ENCODE measurements at regions not wholly inside any gene's neighbourhood (a gene's known extent, or its start where the extent isn't known, plus 50 kb on each side); places are given as distances from the start of the nearest gene placed in this dataset.

DNA sequence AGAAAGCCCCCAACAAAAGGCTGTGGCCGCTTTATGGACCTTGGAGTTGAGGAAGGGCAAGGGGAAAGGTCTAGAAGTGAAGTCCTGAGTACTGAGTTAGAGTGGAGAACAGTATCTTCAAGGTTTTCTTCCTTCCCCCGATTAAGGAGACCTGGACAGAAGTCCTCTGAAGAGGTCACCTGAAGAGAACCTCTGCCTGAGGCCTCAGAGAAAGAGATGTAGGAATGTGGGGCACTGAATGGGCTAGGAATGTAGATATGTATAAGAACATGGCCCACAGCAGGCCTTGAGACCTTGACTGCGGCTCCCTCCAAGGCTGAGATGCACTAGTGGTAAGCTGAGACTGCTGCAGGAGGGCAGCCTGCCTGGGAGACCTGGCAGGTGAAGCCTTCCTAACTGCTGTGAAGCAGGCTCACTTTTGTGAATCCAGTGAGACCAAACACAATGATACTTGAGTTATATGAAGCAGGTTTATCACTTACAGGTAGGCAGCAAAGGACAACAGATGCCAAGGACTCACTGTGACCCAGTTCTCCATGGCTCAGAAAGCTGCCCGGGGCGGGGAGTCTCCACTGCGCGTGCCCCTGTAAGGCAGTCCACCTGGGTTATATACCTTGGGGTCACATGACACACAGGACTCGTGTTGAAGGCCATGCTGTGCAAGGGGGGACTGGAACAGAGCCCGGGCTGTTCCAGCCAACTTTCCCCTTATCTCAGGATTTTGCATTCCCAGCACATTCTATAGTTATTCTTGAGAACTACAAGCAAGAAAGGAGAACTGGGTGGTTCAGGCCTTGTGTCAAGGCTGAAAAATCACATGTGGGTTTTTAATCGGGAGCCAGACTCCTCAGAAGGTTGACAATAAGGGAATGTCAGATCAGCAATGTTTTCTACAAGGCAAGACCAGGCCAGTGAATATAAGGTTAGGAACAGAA lies 78.8 kb upstream of the PPM1J start:
- H3K27me3 Mint-ChIP-seq (ENCODE audit: low read depth) = no peaks in the 10 kb centered on the region
- H3K4me3 Mint-ChIP-seq = no peak overlapping the region
- intact Hi-C loops (cut with micrococcal nuclease) = no loop called here
- H3K36me3 Mint-ChIP-seq (ENCODE audit: low read depth) = no peaks in the 10 kb centered on the region
- H3K27ac Mint-ChIP-seq = no peak overlapping the region
- no peaks in the 10 kb centered on the region for H3K4me1 Mint-ChIP-seq (ENCODE audit: low read depth)
- CTCF ChIA-PET = interaction anchor here (1.6 kb wide), 1 partner anchor 9 kb away, joined by 4 read pairs; no protein-coding TSS in a partner anchor
- DNase-seq = no peak
- no peaks in the 10 kb centered on the region for H3K9me3 Mint-ChIP-seq

- Mint-ChIP-seq H3K9me3 (no peaks in the 10 kb centered on the region), H3K27ac (no peak overlapping the region), H3K4me3 (no peak overlapping the region), H3K4me1 (ENCODE audit: low read depth) (no peaks in the 10 kb centered on the region), H3K36me3 (ENCODE audit: low read depth) (no peaks in the 10 kb centered on the region), H3K27me3 (ENCODE audit: low read depth) (no peaks in the 10 kb centered on the region)
- CTCF ChIA-PET = no interaction called here
- no peak for DNase-seq
- intact Hi-C loops (cut with micrococcal nuclease) = no loop called here
Measured at GRCh38 chr1:112791723-112792104, 76.6 kb upstream of the PPM1J start.

DNA sequence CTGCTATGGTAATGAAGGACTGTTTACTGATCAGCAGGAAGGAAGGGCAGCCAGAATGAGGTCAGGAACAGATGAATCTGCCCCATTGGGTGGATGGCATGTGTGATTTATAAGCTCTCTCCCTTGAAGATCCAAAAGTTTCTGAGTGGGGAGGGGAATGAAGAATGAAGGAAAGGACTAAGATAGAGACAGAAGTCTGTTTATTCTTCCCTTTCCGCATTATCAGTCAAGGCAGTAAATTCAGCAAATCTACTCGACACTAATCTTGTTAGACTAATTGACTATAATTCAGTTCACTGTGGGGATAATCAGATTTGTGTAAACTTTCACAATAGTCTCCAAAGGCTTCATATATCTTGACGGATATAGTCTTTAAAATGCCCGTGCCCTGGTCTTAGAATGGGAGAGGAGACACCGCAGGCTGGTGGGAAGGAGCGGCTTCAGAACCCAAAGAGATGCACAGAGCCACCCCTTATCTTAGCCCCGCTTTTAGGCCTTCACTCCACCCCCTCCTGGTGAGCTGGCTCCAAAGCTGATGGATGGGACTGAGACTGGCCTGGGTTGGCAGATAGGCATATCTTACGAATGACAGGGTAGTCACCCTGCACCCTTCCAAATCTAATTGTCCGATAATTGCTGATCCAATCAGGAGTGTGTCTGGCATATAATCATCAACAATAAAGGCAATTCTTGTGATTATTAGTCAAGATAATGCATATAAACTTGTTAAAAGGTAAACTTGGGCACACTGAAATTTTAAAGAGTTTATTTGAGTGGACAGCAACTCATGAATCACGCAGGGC lies 76.0 kb upstream of the PPM1J start:
- CTCF ChIA-PET = interaction anchor here (0.7 to 1.3 kb wide), 4 partner anchors 12 to 76 kb away, joined by 3 to 4 read pairs (median 4); partner anchors contain the start of gene PPM1J
- no peaks in the 10 kb centered on the region for H3K36me3 Mint-ChIP-seq (ENCODE audit: low read depth)

DNA sequence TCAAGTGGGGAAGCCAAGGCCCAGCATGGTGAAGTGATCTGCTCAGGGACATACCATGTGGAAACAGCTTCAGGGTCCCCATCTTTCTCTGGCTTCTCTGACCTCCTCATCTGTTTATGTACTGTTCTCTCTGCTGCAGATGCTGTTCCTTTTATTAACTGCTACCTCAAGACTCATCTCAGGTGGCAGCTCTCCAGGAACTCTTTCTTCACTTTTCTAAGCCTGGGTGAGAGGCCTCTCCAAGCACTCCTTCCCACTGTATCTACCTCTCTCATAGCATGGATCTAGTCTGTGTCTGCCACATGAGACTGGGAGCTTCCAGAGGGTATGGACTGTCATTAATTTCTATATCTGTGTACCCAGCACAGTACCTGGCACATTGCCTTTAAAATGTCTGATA lies 73.4 kb upstream of the PPM1J start:
- Mint-ChIP-seq H3K9me3 (no peaks in the 10 kb centered on the region), H3K4me3 (no peak overlapping the region), H3K27ac (no peak overlapping the region), H3K4me1 (ENCODE audit: low read depth) (no peaks in the 10 kb centered on the region), H3K36me3 (ENCODE audit: low read depth) (no peaks in the 10 kb centered on the region), H3K27me3 (ENCODE audit: low read depth) (no peaks in the 10 kb centered on the region)
- no peak for DNase-seq
- intact Hi-C loops (cut with micrococcal nuclease) = no loop called here
- CTCF ChIA-PET = interaction anchor here (1.8 kb wide), 1 partner anchor 284 kb away, joined by 5 read pairs; the partner anchor contains the start of gene LRIG2

More for the DNA sequence above, 76.0 kb upstream of the PPM1J start:
- no peaks in the 10 kb centered on the region for H3K9me3 Mint-ChIP-seq
- H3K4me1 Mint-ChIP-seq (ENCODE audit: low read depth) = no peaks in the 10 kb centered on the region
- DNase-seq = no peak
- H3K4me3 Mint-ChIP-seq = no peak overlapping the region
- H3K27ac Mint-ChIP-seq = no peak overlapping the region
- no peaks in the 10 kb centered on the region for H3K27me3 Mint-ChIP-seq (ENCODE audit: low read depth)
- intact Hi-C loops (cut with micrococcal nuclease) = no loop called here

DNA sequence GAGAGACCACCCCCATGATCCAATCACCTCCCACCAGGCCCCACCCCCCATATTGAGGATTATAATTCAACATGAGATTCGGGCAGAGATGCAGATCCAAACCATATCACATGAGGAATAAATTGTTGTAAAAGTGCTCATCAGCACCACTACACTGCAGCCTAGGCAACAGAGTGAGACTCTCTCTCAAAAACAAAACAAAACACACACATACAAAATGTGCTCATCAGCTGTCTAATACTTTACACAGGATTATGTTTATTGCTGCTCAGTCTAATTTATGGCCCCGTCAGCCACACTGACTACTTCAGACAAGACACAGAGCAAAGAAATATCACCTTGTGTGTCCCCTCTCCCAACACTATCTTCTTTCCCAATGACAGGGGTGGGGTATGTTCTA lies 72.9 kb upstream of the PPM1J start:
- Mint-ChIP-seq H3K4me3 (no peak overlapping the region), H3K4me1 (ENCODE audit: low read depth) (no peaks in the 10 kb centered on the region), H3K36me3 (ENCODE audit: low read depth) (no peaks in the 10 kb centered on the region), H3K27ac (no peak overlapping the region), H3K27me3 (ENCODE audit: low read depth) (no peaks in the 10 kb centered on the region), H3K9me3 (no peaks in the 10 kb centered on the region)
- DNase-seq = no peak
- intact Hi-C loops (cut with micrococcal nuclease) = no loop called here
- CTCF ChIA-PET = interaction anchor here (1.8 kb wide), 1 partner anchor 285 kb away, joined by 5 read pairs; the partner anchor contains the start of gene LRIG2

DNA sequence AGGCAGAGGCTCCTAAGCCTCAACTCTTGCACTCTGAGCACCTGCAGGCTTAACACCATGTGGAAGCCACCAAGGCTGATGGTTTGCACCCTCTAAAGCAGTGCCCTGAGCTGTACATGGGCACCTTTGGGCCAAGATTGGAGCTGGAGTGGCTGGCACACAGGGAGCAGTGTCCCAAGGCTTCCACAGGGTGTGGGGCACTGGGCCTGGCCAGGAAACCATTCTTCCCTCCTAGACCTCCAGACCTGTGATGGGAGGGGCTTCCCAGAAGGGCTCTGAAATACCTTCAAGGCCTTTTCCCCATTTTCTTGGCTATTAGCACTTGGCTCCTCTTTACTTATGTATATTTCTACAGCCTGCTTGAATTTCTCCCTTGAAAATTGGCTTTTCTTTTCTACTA lies 67.9 kb upstream of the PPM1J start:
- Mint-ChIP-seq H3K27me3 (ENCODE audit: low read depth) (no peaks in the 10 kb centered on the region), H3K9me3 (no peaks in the 10 kb centered on the region), H3K36me3 (ENCODE audit: low read depth) (no peaks in the 10 kb centered on the region), H3K27ac (no peak overlapping the region), H3K4me1 (ENCODE audit: low read depth) (no peaks in the 10 kb centered on the region), H3K4me3 (no peak overlapping the region)
- intact Hi-C loops (cut with micrococcal nuclease) = no loop called here
- CTCF ChIA-PET = no interaction called here
- no peak for DNase-seq

DNA sequence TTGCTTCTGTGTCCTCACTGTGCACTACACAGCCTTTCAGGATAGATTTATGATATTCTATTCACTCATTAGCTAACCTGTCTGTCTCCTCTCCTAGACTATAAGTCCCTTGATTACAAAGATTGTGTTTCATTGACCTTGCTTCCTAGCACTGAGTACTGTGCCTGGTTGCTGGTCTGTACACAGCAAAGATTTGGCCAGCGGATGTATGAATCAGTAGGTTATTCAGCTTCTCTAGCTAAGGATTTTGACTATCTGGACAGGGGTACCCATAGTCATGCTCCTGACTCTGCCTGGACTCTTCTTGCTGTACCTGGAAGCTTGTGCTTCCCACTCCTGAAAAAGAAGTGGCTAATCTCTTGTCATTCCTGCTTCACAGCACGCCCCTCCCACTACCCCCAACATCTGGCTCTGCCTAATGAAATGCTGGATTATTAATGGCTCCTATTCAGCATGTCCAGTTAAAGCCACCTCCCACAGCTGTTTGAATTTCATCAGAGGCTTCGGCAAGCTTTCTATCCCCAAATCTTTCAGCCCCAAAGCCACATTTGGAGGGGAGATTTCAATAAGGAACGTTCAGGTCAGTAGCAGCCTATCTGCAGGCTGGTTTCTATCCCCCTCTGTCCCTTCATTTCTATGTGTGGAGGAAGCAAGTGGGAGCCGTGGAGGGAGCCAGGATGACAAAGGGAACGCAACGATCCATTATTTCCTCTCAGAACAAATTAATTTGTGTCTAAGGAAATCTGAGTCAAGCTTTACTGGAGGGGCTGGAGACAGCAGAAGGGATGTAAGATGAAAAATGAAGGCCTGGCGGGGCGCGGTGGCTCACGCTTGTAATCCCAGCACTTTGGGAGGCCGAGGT lies 64.8 kb upstream of the PPM1J start:
- no peak for DNase-seq
- Mint-ChIP-seq H3K4me3 (no peak overlapping the region), H3K27me3 (ENCODE audit: low read depth) (no peaks in the 10 kb centered on the region), H3K4me1 (ENCODE audit: low read depth) (no peaks in the 10 kb centered on the region), H3K36me3 (ENCODE audit: low read depth) (no peaks in the 10 kb centered on the region), H3K9me3 (no peaks in the 10 kb centered on the region), H3K27ac (no peak overlapping the region)
- intact Hi-C loops (cut with micrococcal nuclease) = no loop called here
- CTCF ChIA-PET = interaction anchor here (0.7 kb wide), 1 partner anchor 1277 kb away, joined by 3 read pairs; no protein-coding TSS in a partner anchor

- CTCF ChIA-PET = interaction anchor here (0.5 to 0.7 kb wide), 3 partner anchors 9 to 294 kb away, joined by 3 to 4 read pairs (median 4); no protein-coding TSS in a partner anchor
Measured at GRCh38 chr1:112778137-112778536, 63.0 kb upstream of the PPM1J start.

DNA sequence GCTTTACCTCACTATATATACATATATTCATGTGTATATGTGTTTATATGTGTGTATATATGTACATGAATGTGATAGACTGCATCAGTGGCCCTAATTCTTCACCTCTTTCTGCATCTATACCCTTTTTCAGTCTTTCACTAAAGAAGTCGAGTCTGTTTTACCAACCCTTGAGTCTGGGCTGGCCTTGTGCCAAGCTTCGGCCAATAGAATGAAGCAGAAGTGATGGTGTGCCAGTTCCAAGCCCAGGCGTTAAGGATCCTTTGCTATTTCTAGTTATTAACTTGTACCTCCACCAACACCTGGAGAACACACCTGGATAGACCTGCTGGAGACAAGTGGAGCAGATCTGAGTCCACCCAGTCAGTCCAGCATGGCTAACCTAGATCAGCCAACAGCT lies 61.6 kb upstream of the PPM1J start:
- no peaks in the 10 kb centered on the region for H3K4me1 Mint-ChIP-seq (ENCODE audit: low read depth)
- peaks cover 3% of the 10 kb centered on the region for H3K27me3 Mint-ChIP-seq (ENCODE audit: low read depth)
- no peak overlapping the region for H3K27ac Mint-ChIP-seq
- no peaks in the 10 kb centered on the region for H3K9me3 Mint-ChIP-seq
- no peak for DNase-seq
- intact Hi-C loops (cut with micrococcal nuclease) = no loop called here
- no peaks in the 10 kb centered on the region for H3K36me3 Mint-ChIP-seq (ENCODE audit: low read depth)
- no peak overlapping the region for H3K4me3 Mint-ChIP-seq
- CTCF ChIA-PET = no interaction called here

More at GRCh38 chr1:112778137-112778536, 63.0 kb upstream of the PPM1J start:
- no peak overlapping the region for H3K27ac Mint-ChIP-seq
- intact Hi-C loops (cut with micrococcal nuclease) = no loop called here
- H3K4me1 Mint-ChIP-seq (ENCODE audit: low read depth) = no peaks in the 10 kb centered on the region
- DNase-seq = no peak
- no peak overlapping the region for H3K4me3 Mint-ChIP-seq
- no peaks in the 10 kb centered on the region for H3K9me3 Mint-ChIP-seq
- H3K27me3 Mint-ChIP-seq (ENCODE audit: low read depth) = no peaks in the 10 kb centered on the region
- no peaks in the 10 kb centered on the region for H3K36me3 Mint-ChIP-seq (ENCODE audit: low read depth)

DNA sequence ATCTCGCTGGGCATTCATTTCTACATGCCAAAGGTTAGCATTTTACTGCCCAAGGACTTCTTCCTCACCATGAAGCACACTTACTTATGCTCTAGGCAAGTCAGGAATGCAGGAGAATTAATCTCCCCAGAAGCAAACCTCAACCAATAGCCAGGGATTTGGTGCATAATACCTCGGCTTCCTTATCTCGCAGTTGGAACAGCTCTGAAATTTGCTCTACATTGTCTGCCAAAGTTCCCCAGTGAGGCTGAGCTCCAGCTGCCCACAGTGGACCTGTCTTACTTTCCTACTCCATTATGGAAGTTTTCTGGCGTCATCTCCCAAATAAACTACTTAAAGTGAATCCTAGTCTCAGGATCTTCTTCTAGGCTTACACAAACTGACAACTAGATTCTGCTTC lies 57.6 kb upstream of the PPM1J start:
- H3K27ac Mint-ChIP-seq = no peak overlapping the region
- H3K4me3 Mint-ChIP-seq = no peak overlapping the region
- H3K36me3 Mint-ChIP-seq (ENCODE audit: low read depth) = no peaks in the 10 kb centered on the region
- no peak for DNase-seq
- peaks cover 4% of the 10 kb centered on the region for H3K27me3 Mint-ChIP-seq (ENCODE audit: low read depth)
- no peaks in the 10 kb centered on the region for H3K9me3 Mint-ChIP-seq
- CTCF ChIA-PET = no interaction called here
- intact Hi-C loops (cut with micrococcal nuclease) = no loop called here
- H3K4me1 Mint-ChIP-seq (ENCODE audit: low read depth) = peaks cover 3% of the 10 kb centered on the region

- no peak for DNase-seq
- CTCF ChIA-PET = no interaction called here
- intact Hi-C loops (cut with micrococcal nuclease) = no loop called here
- H3K27ac Mint-ChIP-seq = no peak overlapping the region
- H3K9me3 Mint-ChIP-seq = no peaks in the 10 kb centered on the region
- H3K36me3 Mint-ChIP-seq (ENCODE audit: low read depth) = no peaks in the 10 kb centered on the region
- peaks cover 3% of the 10 kb centered on the region for H3K4me1 Mint-ChIP-seq (ENCODE audit: low read depth)
- no peak overlapping the region for H3K4me3 Mint-ChIP-seq
- peaks cover 9% of the 10 kb centered on the region for H3K27me3 Mint-ChIP-seq (ENCODE audit: low read depth)
Measured at GRCh38 chr1:112770724-112771123, 55.6 kb upstream of the PPM1J start.

GRCh38 chr1:112769611-112770010 lies 54.5 kb upstream of the PPM1J start:
- Mint-ChIP-seq H3K9me3 (no peaks in the 10 kb centered on the region), H3K27me3 (ENCODE audit: low read depth) (peaks cover 10% of the 10 kb centered on the region), H3K4me3 (no peak overlapping the region), H3K27ac (no peak overlapping the region), H3K36me3 (ENCODE audit: low read depth) (no peaks in the 10 kb centered on the region), H3K4me1 (ENCODE audit: low read depth) (peaks cover 3% of the 10 kb centered on the region)
- intact Hi-C loops (cut with micrococcal nuclease) = no loop called here
- CTCF ChIA-PET = no interaction called here
- no peak for DNase-seq
